CD1c-positive myeloid dendritic cell (primary cell): ENCODE measurements at regions not wholly inside any gene's neighbourhood (a gene's known extent, or its start where the extent isn't known, plus 50 kb on each side); places are given as distances from the start of the nearest gene placed in this dataset.
"Not testable (repeated sequence)": the region's sequence is repeated elsewhere in the genome, so short reads cannot be mapped to it uniquely, and the experiment has no call there.

Experiments
- DNase-seq: peaks from one replicate; pipeline ENCODE4 v3.0.0-alpha.2; 2016; ENCODE audit errors: extremely low spot score

- no peak for DNase-seq
These were observed 122.1 kb upstream of the PLAAT1 start for GRCh38 chr3:193118907-193119306.

- no peak for DNase-seq
These were observed 121.1 kb upstream of the PLAAT1 start for GRCh38 chr3:193119926-193120325.

GRCh38 chr3:193124861-193125260 lies 116.2 kb upstream of the PLAAT1 start:
- DNase-seq, result no peak

- DNase-seq, result no peak
These were observed 111.4 kb upstream of the PLAAT1 start for GRCh38 chr3:193129607-193130006.

- DNase-seq, result no peak
These were observed 110.4 kb upstream of the PLAAT1 start for GRCh38 chr3:193130576-193130975.

- no peak for DNase-seq
These were observed 108.8 kb upstream of the PLAAT1 start for GRCh38 chr3:193132241-193132640.

- no peak for DNase-seq
These were observed 108.1 kb upstream of the PLAAT1 start for GRCh38 chr3:193132964-193133363.

GRCh38 chr3:193134856-193135255 lies 106.2 kb upstream of the PLAAT1 start:
- DNase-seq, result no peak

GRCh38 chr3:193140381-193140780 lies 100.6 kb upstream of the PLAAT1 start:
- no peak for DNase-seq

- DNase-seq, result no peak
These were observed 95.8 kb upstream of the PLAAT1 start for GRCh38 chr3:193145248-193145647.

GRCh38 chr3:193148688-193149473 lies 92.1 kb upstream of the PLAAT1 start:
- DNase-seq, result no peak

GRCh38 chr3:193149998-193150397 lies 91.0 kb upstream of the PLAAT1 start:
- no peak for DNase-seq

GRCh38 chr3:193155044-193155781 lies 85.8 kb upstream of the PLAAT1 start:
- DNase-seq, result not testable (repeated sequence)

- DNase-seq, result no peak
These were observed 84.0 kb upstream of the PLAAT1 start for GRCh38 chr3:193157051-193157450.

GRCh38 chr3:193165431-193166120 lies 75.4 kb upstream of the PLAAT1 start:
- no peak for DNase-seq

GRCh38 chr3:193168931-193169330 lies 72.1 kb upstream of the PLAAT1 start:
- DNase-seq, result no peak

- no peak for DNase-seq
These were observed 66.9 kb upstream of the PLAAT1 start for GRCh38 chr3:193174140-193174539.

GRCh38 chr3:193179332-193180012 lies 61.5 kb upstream of the PLAAT1 start:
- not testable (repeated sequence) for DNase-seq

GRCh38 chr3:193187070-193187722 lies 53.8 kb upstream of the PLAAT1 start:
- DNase-seq, result no peak

GRCh38 chr3:193190146-193190786 lies 50.8 kb upstream of the PLAAT1 start:
- peak; percentile 22 for DNase-seq
